Adrenal gland (tissue), 5 donors: ENCODE measurements at regions not wholly inside any gene's neighbourhood (a gene's known extent, or its start where the extent isn't known, plus 50 kb on each side); places are given as distances from the start of the nearest gene placed in this dataset.

ENCODE experiments used
- CTCF ChIP-seq, 6 experiments: fragments of 450-650 bp in 4 of 6; fragments of 200-600 bp in 2 of 6; sonication (generic) in 1 of 6; IDR thresholded peaks; 1 replicate in 5 of 6; 2 replicates in 1 of 6; pipeline versions ENCODE4 v1.5.1 to v1.8.0; 2016 to 2021; ENCODE audit warnings: antibody characterized with exemption in 6 of 6, mild to moderate bottlenecking in 2 of 6, moderate library complexity in 1 of 6
- POLR2A ChIP-seq, 2 donors: fragments of 450-650 bp; IDR thresholded peaks; one replicate each; pipeline ENCODE4 v1.6.1; 2017; ENCODE audit warnings: antibody characterized with exemption in 2 of 2, mild to moderate bottlenecking in 2 of 2, moderate library complexity in 1 of 2
- donor health status: DM: no; HTN: no; CAD: no.

GRCh38 chr6:113344969-113345368, 512.2 kb upstream of the MARCKS start:
- TF ChIP-seq CTCF (IDR thresholded peaks at IDR 0.05) (no peak), POLR2A (IDR thresholded peaks at IDR 0.05) (no peak)
